ENCODE measurements at regions not wholly inside any gene's neighbourhood (a gene's known extent, or its start where the extent isn't known, plus 50 kb on each side); places are given as distances from the start of the nearest gene placed in this dataset.

DNA sequence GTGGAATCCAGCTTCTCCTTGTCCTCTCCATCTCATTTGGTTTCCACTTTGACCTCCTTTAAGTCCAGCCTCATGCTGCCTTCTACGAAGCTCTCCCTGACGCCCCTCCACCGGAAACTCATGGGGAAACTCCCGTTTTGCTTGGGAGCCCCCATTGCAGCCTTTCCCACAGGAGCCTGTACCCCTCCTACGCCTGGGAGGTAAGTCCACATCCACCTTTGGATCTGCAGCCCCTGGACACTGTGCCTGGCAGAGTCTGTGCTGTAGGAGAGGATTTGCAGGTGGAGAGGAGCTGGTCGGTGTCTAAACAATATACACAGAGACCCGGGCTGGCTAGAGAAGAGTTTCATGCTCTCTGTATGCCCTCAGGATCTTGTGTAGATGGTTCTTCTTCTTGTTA lies 296.1 kb downstream of the GLRX3 start:
- TF ChIP-seq EZH2phosphoT487 (IDR thresholded peaks at IDR 0.05; ENCODE audit: insufficient read depth, low read depth) (no peak), EZH2 (IDR thresholded peaks at IDR 0.05; ENCODE audit: insufficient read depth, poor library complexity, severe bottlenecking) (no peak)

All from GM23248 (cell line).